Spleen (tissue), 11 donors: ENCODE measurements at regions not wholly inside any gene's neighbourhood (a gene's known extent, or its start where the extent isn't known, plus 50 kb on each side); places are given as distances from the start of the nearest gene placed in this dataset.
A peak's percentile ranks its signal among the peaks of the same experiment; 100 is the strongest.
"Not testable (repeated sequence)": the region's sequence is repeated elsewhere in the genome, so short reads cannot be mapped to it uniquely, and the experiment has no call there.

ENCODE experiments used
- DNase-seq: peaks from one replicate; pipeline ENCODE4 v3.0.0-alpha.2; 2020
- H3K27ac ChIP-seq, 8 donors: fragments of 200-600 bp; sonication (generic) in 7 of 8; 1 replicate in 4 of 8; 2 replicates in 4 of 8; pipeline versions ENCODE4 v1.5.0 to v1.8.0; 2016 to 2021; ENCODE audit warnings: inconsistent platforms in 4 of 8, mild to moderate bottlenecking in 4 of 8, moderate library complexity in 1 of 8
- H3K27me3 ChIP-seq, 7 donors: fragments of 200-600 bp; sonication (generic) in 6 of 7; replicated peaks in 1 of 7; 1 replicate in 4 of 7; 2 replicates in 3 of 7; pipeline versions ENCODE4 v1.5.0 to v1.8.0; 2016 to 2021; ENCODE audit warnings: inconsistent platforms in 3 of 7, mild to moderate bottlenecking in 1 of 7
- H3K36me3 ChIP-seq, 6 donors: fragments of 200-600 bp; sonication (generic) in 5 of 6; 1 replicate in 4 of 6; 2 replicates in 2 of 6; pipeline versions ENCODE4 v1.5.0 to v1.8.0; 2016 to 2021; ENCODE audit warnings: inconsistent platforms in 2 of 6
- H3K4me1 ChIP-seq, 6 donors: fragments of 200-600 bp; sonication (generic) in 5 of 6; 1 replicate in 3 of 6; 2 replicates in 3 of 6; pipeline versions ENCODE4 v1.5.0 to v1.8.0; 2016 to 2021; ENCODE audit warnings: inconsistent platforms in 3 of 6
- H3K4me3 ChIP-seq, 8 donors: fragments of 200-600 bp; sonication (generic) in 7 of 8; 1 replicate in 4 of 8; 2 replicates in 4 of 8; pipeline versions ENCODE4 v1.5.0 to v1.8.0; 2016 to 2021; ENCODE audit warnings: inconsistent platforms in 4 of 8, mild to moderate bottlenecking in 4 of 8, moderate library complexity in 2 of 8
- H3K9me3 ChIP-seq, 8 donors: fragments of 200-600 bp; sonication (generic) in 7 of 8; 1 replicate in 4 of 8; 2 replicates in 4 of 8; pipeline versions ENCODE4 v1.5.0 to v1.8.0; 2016 to 2021; ENCODE audit warnings: inconsistent platforms in 4 of 8
- POLR2A ChIP-seq, 3 donors: fragments of 450-650 bp; IDR thresholded peaks; one replicate each; pipeline ENCODE4 v1.5.1; 2017; ENCODE audit warnings: antibody characterized with exemption in 3 of 3, mild to moderate bottlenecking in 1 of 3
- POLR2AphosphoS5 ChIP-seq, 3 donors: sonication (generic); formaldehyde crosslinking; IDR thresholded peaks; one replicate each; pipeline ENCODE4 v1.5.1; 2017; ENCODE audit warnings: antibody characterized with exemption in 3 of 3
- WGBS, 5 donors: extraction: QIAGEN DNeasy Blood & Tissue Kit in 3 of 5; methylation state at CpG; one replicate each; pipeline versions ENCODE4 v1.1.5 to v1.1.7; 2013 to 2018; 5-methylcytosine and 5-hydroxymethylcytosine counted together
- intact Hi-C: fragments of 100-400 bp; cut with DNase I; formaldehyde crosslinking; loops from one replicate; pipeline ENCODE4 v1.15.0; 2023; ENCODE audit warnings: low total_unique reads
- TF ChIP-seq, protein P1 (sequence below), 11 experiments: fragments of 200-600 bp in 7 of 11; fragments of 450-650 bp in 4 of 11; sonication (generic) in 4 of 11; IDR thresholded peaks in 8 of 11; conservative IDR thresholded peaks in 3 of 11; 1 replicate in 7 of 11; 2 replicates in 4 of 11; pipeline versions ENCODE4 v1.4.0 to v1.8.0; 2016 to 2021; ENCODE audit warnings: antibody characterized with exemption in 11 of 11, inconsistent platforms in 4 of 11, mild to moderate bottlenecking in 1 of 11
- donor health status: healthy with polysubstance abuse.
- donor health status: DM: no; HTN: no; CAD: no; lungs with moderate emphysema.
- donor health status: DM: no; HTN: no; CAD: no.
- donor health status: Bipolar disorder and iron deficiency.
- donor health status: healthy.
- donor health status: DM: no; HTN: no; CAD: no.
- donor health status: DM: yes; HTN: yes; CAD: no.

DNA sequence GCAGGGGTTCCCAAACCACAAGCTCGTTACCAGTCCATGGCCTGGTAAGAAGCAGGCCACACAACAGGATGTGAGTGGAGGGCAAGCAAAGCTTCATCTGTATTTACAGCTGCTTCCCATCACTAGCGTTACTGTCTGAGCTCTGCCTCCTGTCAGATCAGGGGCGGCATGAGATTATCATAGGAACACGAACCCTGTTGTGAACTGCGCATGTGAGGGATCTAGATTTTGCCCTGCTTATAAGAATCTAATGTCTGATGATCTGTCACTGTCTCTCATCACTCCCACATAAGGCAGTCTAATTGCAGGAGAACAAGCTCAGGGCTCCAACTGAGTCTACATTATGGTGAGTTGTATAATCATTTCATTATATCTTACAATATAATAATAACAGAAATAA, 677.4 kb upstream of the SLITRK6 start:
- no peak for TF ChIP-seq POLR2A (IDR thresholded peaks at IDR 0.05)
- TF ChIP-seq, protein P1, sequence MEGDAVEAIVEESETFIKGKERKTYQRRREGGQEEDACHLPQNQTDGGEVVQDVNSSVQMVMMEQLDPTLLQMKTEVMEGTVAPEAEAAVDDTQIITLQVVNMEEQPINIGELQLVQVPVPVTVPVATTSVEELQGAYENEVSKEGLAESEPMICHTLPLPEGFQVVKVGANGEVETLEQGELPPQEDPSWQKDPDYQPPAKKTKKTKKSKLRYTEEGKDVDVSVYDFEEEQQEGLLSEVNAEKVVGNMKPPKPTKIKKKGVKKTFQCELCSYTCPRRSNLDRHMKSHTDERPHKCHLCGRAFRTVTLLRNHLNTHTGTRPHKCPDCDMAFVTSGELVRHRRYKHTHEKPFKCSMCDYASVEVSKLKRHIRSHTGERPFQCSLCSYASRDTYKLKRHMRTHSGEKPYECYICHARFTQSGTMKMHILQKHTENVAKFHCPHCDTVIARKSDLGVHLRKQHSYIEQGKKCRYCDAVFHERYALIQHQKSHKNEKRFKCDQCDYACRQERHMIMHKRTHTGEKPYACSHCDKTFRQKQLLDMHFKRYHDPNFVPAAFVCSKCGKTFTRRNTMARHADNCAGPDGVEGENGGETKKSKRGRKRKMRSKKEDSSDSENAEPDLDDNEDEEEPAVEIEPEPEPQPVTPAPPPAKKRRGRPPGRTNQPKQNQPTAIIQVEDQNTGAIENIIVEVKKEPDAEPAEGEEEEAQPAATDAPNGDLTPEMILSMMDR (IDR thresholded peaks at IDR 0.05 in 8 of 11, conservative IDR thresholded peaks at IDR 0.05 in 3 of 11) = no peak
- no peak for TF ChIP-seq POLR2AphosphoS5 (IDR thresholded peaks at IDR 0.05)
- Histone ChIP-seq H3K27ac (no peak overlapping the region), H3K9me3 (peaks cover 0 to 28% (median 2%) of the 10 kb centered on the region in 8 donors), H3K36me3 (no peaks in the 10 kb centered on the region), H3K27me3 (no peaks in the 10 kb centered on the region), H3K4me3 (no peak overlapping the region), H3K4me1 (no peaks in the 10 kb centered on the region)
- intact Hi-C loops = no loop called here
- no peak for DNase-seq
- 74 to 83% (median 75%) methylated on average over 5 of the region's 5 CpGs for WGBS, 5 donors

DNA sequence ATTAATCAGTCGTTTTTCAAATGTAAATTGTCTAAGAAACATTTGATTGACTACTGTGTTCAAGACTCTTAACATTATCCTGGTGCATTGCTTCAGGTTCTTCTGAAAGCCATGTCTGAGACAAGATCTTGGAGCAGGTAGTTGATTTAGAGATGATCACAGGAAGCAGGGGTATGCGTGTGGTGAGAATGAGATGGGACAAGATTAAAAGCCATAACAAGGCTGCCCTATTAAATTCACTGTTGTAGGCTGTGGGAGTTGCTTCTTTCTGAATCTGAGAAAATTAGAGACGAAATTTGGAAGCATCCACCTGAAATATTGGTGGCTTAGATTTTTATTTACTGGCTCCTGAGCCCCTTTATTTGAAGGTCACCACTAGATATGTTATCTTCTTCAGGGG, 687.4 kb upstream of the SLITRK6 start:
- H3K36me3 ChIP-seq = no peaks in the 10 kb centered on the region
- H3K27me3 ChIP-seq = no peaks in the 10 kb centered on the region
- H3K4me1 ChIP-seq = no peaks in the 10 kb centered on the region
- TF ChIP-seq POLR2A (IDR thresholded peaks at IDR 0.05) = no peak
- intact Hi-C loops = no loop called here
- no peaks in the 10 kb centered on the region for H3K9me3 ChIP-seq
- no peak overlapping the region for H3K27ac ChIP-seq
- WGBS, 5 donors = 50 to 65% (median 54%) methylated on average over 3 of the region's 3 CpGs
- DNase-seq = no peak
- no peak overlapping the region for H3K4me3 ChIP-seq

DNA sequence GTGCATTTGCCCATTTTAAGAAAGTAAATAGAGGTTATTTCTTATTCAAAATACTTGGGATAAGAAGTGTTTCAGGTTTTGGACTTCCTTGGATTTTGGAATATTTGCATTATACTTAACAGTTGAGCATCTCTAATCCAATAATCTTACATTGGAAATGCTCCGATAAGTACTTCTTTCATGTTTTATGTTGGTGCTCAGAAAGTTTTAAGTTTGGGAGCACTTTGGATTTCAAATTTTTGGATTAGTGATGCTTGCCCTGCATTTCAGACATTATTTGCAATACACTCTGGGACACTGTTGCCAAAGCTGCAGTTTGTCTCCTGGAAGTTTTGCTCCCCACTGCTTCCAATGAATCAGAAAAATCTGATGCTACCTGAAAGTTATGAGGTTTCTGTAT, 691.9 kb upstream of the SLITRK6 start:
- no peak for DNase-seq
- Histone ChIP-seq H3K36me3 (no peaks in the 10 kb centered on the region), H3K9me3 (no peaks in the 10 kb centered on the region), H3K27me3 (no peaks in the 10 kb centered on the region), H3K27ac (no peak overlapping the region), H3K4me3 (no peak overlapping the region), H3K4me1 (no peaks in the 10 kb centered on the region)
- 91 to 100% (median 97%) methylated on average over 1 of the region's 1 CpG for WGBS, 5 donors
- intact Hi-C loops = no loop called here
- TF ChIP-seq, protein P1 (IDR thresholded peaks at IDR 0.05 in 8 of 11, conservative IDR thresholded peaks at IDR 0.05 in 3 of 11) = no peak
- TF ChIP-seq POLR2A (IDR thresholded peaks at IDR 0.05) (no peak), POLR2AphosphoS5 (IDR thresholded peaks at IDR 0.05) (no peak)

DNA sequence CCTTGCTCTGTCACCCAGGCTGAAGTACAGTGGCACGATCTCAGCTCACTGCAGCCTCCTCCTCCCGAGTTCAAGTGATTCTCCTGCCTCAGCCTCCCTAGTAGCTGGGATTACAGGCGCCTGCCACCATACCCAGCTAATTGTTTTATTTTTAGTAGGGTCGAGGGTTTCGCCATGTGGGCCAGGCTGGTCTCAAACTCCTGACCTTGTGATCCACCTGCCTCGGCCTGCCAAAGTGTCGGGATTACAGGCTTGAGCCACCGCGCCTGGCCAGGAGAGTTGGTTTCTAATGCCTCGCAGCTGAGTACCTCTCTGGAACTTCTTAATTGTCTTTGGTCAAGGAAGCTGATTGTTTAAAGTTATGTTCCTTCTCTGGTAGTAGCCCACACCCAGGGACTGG, 702.7 kb upstream of the SLITRK6 start:
- H3K36me3 ChIP-seq, H3K9me3 ChIP-seq, H3K27ac ChIP-seq, intact Hi-C loops, H3K4me3 ChIP-seq, H3K27me3 ChIP-seq, H3K4me1 ChIP-seq: not testable (repeated sequence)
- DNase-seq = peak; percentile 35
- 83 to 92% (median 85%) methylated on average over 10 of the region's 10 CpGs for WGBS, 5 donors

DNA sequence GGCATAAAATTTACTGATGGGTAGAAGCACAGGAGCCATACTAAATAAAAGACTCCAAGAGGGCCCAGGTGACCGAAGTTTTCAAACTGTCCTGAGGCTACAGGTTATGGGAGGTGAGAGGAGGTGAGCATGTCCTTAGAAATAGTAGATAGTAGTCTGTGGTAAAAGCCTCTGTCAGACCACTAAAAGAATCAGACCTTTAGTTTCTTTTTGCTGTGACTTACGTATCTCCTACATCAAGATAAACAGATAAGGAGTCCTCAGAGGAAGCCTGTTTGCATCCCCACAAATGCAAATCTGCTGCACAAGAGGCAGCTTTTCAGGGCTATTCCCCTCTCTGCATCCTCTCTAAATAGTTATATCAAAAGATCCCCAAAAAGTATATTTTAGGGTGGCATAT, 711.6 kb upstream of the SLITRK6 start:
- whole genome bisulfite sequencing, 5 donors = 62 to 71% (median 71%) methylated on average over 2 of the region's 2 CpGs

More for the DNA sequence above, 711.6 kb upstream of the SLITRK6 start:
- TF ChIP-seq, protein P1 (IDR thresholded peaks at IDR 0.05 in 8 of 11, conservative IDR thresholded peaks at IDR 0.05 in 3 of 11) = no peak
- TF ChIP-seq POLR2A (IDR thresholded peaks at IDR 0.05) = no peak
- no peak for TF ChIP-seq POLR2AphosphoS5 (IDR thresholded peaks at IDR 0.05)
- no peak overlapping the region for H3K4me3 ChIP-seq
- H3K27ac ChIP-seq = no peak overlapping the region
- H3K9me3 ChIP-seq = peaks cover 0 to 46% (median 11%) of the 10 kb centered on the region in 8 donors
- no peak for DNase-seq
- intact Hi-C loops = no loop called here
- H3K4me1 ChIP-seq = no peaks in the 10 kb centered on the region
- no peaks in the 10 kb centered on the region for H3K27me3 ChIP-seq
- no peaks in the 10 kb centered on the region for H3K36me3 ChIP-seq
